Left lung (tissue), 4 donors: ENCODE measurements at regions not wholly inside any gene's neighbourhood (a gene's known extent, or its start where the extent isn't known, plus 50 kb on each side); places are given as distances from the start of the nearest gene placed in this dataset.

Experiments used
- ATAC-seq: fragments of 200-7000 bp; cut with Tn5 transposase; one replicate; pipeline ENCODE4 v1.9.1; 2020; ENCODE audit warnings: moderate library complexity
- DNase-seq, 4 donors: peaks; one replicate each; pipeline ENCODE4 v3.0.0-alpha.2; 2013 to 2020
- H3K27ac ChIP-seq, 2 donors: fragments of 200-600 bp; sonication (generic) in 1 of 2; one replicate each; pipeline versions ENCODE4 v1.5.0 to v1.8.0; 2020 to 2021
- H3K27me3 ChIP-seq, 2 donors: fragments of 200-600 bp; sonication (generic) in 1 of 2; one replicate each; pipeline versions ENCODE4 v1.5.0 to v1.8.0; 2020 to 2021
- H3K36me3 ChIP-seq, 2 donors: fragments of 200-600 bp; sonication (generic) in 1 of 2; one replicate each; pipeline versions ENCODE4 v1.5.0 to v1.8.0; 2020 to 2021
- H3K4me1 ChIP-seq, 2 donors: fragments of 200-600 bp; one replicate each; pipeline ENCODE4 v1.8.0; 2021
- H3K4me3 ChIP-seq, 2 donors: fragments of 200-600 bp; sonication (generic) in 1 of 2; one replicate each; pipeline versions ENCODE4 v1.5.0 to v1.8.0; 2020 to 2021; ENCODE audit warnings: mild to moderate bottlenecking in 1 of 2
- H3K9me3 ChIP-seq, 2 donors: fragments of 200-600 bp; sonication (generic) in 1 of 2; one replicate each; pipeline versions ENCODE4 v1.5.0 to v1.8.0; 2020 to 2021
- intact Hi-C, 2 donors: fragments of 100-400 bp; cut with DNase I; formaldehyde crosslinking; loops; one replicate each; pipeline versions ENCODE4 v1.11.2 to v1.14.2; 2022
- TF ChIP-seq, protein P1 (sequence below), 2 donors: fragments of 200-600 bp; sonication (generic) in 1 of 2; IDR thresholded peaks; one replicate each; pipeline versions ENCODE4 v1.5.0 to v1.8.0; 2021; ENCODE audit warnings: antibody characterized with exemption in 2 of 2
- donor health status: DM: no; HTN: yes; CAD: no.
- donor health status: DM: no; HTN: no; CAD: no.

DNA sequence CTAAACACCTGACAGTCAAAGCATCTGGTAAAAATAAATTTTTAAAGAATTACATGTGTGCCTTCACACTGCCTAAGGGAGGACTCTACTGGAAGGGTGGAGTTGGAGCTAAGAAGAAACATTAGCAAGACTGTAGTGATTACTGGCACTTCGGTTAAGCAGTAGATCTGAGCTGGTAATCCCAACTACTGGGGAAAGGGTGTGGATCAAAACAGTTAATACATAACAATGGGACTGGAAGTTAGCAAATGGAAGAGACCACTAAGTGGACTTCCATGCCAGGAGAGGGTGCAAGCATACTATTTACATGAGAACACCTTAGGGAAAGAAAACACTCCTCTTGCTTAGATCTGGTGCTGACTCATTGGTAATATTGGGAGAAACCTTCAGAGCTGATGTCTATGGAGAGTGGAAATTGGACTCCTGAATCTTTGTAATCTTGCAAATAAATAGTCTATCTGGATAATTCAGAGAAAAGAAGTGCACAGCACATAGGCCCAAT is 519.6 kb upstream of the LINC00305 start:
- intact Hi-C loops = no loop called here
- Histone ChIP-seq H3K27me3 (no peaks in the 10 kb centered on the region), H3K9me3 (peaks cover 0 to 11% of the 10 kb centered on the region in 2 donors), H3K4me3 (no peak overlapping the region), H3K36me3 (no peaks in the 10 kb centered on the region), H3K27ac (no peak overlapping the region), H3K4me1 (no peaks in the 10 kb centered on the region)
- no peak for ATAC-seq
- TF ChIP-seq, protein P1, sequence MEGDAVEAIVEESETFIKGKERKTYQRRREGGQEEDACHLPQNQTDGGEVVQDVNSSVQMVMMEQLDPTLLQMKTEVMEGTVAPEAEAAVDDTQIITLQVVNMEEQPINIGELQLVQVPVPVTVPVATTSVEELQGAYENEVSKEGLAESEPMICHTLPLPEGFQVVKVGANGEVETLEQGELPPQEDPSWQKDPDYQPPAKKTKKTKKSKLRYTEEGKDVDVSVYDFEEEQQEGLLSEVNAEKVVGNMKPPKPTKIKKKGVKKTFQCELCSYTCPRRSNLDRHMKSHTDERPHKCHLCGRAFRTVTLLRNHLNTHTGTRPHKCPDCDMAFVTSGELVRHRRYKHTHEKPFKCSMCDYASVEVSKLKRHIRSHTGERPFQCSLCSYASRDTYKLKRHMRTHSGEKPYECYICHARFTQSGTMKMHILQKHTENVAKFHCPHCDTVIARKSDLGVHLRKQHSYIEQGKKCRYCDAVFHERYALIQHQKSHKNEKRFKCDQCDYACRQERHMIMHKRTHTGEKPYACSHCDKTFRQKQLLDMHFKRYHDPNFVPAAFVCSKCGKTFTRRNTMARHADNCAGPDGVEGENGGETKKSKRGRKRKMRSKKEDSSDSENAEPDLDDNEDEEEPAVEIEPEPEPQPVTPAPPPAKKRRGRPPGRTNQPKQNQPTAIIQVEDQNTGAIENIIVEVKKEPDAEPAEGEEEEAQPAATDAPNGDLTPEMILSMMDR (IDR thresholded peaks at IDR 0.05) = no peak
- DNase-seq = no peak

DNA sequence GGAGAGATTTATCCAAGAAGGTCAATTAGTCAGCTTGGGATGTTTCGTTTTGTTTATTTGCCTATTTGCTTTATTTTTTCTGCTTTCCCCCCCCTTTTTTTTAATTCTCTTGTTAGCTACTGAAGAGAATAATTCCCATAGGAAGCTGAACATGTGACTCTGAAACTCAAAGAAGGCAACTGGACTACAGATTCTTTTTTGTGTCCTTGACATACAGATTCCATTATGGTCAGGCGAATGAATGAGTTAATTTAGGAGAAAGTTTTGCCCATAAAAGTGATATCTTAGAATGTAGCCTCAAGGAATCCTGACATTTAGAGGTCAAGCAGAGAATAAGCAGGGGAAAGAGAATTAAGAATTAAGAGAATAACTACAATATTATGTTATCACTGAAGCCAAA is 514.2 kb upstream of the LINC00305 start:
- DNase-seq = no peak
- ATAC-seq = no peak
- Histone ChIP-seq H3K4me3 (no peak overlapping the region), H3K27me3 (no peaks in the 10 kb centered on the region), H3K4me1 (no peaks in the 10 kb centered on the region), H3K27ac (no peak overlapping the region), H3K36me3 (no peaks in the 10 kb centered on the region), H3K9me3 (no peaks in the 10 kb centered on the region)
- intact Hi-C loops = no loop called here
- TF ChIP-seq, protein P1 (IDR thresholded peaks at IDR 0.05) = no peak

GRCh38 chr18:64659196-64659595 is 510.3 kb upstream of the LINC00305 start:
- TF ChIP-seq, protein P1 (IDR thresholded peaks at IDR 0.05) = no peak
- DNase-seq (no peak), ATAC-seq (no peak)
- Histone ChIP-seq H3K27me3 (no peaks in the 10 kb centered on the region), H3K4me1 (no peaks in the 10 kb centered on the region), H3K9me3 (no peaks in the 10 kb centered on the region), H3K4me3 (no peak overlapping the region), H3K36me3 (no peaks in the 10 kb centered on the region), H3K27ac (no peak overlapping the region)
- intact Hi-C loops = no loop called here

GRCh38 chr18:64653068-64653467 is 504.2 kb upstream of the LINC00305 start:
- no peak overlapping the region for H3K27ac ChIP-seq
- no peaks in the 10 kb centered on the region for H3K27me3 ChIP-seq
- H3K9me3 ChIP-seq = no peaks in the 10 kb centered on the region
- TF ChIP-seq, protein P1 (IDR thresholded peaks at IDR 0.05) = no peak
- H3K4me3 ChIP-seq = no peak overlapping the region
- no peaks in the 10 kb centered on the region for H3K36me3 ChIP-seq
- intact Hi-C loops = no loop called here
- no peak for DNase-seq
- ATAC-seq = no peak
- no peaks in the 10 kb centered on the region for H3K4me1 ChIP-seq

GRCh38 chr18:64650068-64650467 is 501.2 kb upstream of the LINC00305 start:
- Histone ChIP-seq H3K27me3 (no peaks in the 10 kb centered on the region), H3K4me3 (no peak overlapping the region), H3K9me3 (peaks cover 0 to 16% of the 10 kb centered on the region in 2 donors), H3K27ac (no peak overlapping the region), H3K4me1 (no peaks in the 10 kb centered on the region), H3K36me3 (no peaks in the 10 kb centered on the region)
- TF ChIP-seq, protein P1 (IDR thresholded peaks at IDR 0.05) = no peak
- no peak for ATAC-seq
- no peak for DNase-seq
- intact Hi-C loops = no loop called here
